ENCODE measurements at regions not wholly inside any gene's neighbourhood (a gene's known extent, or its start where the extent isn't known, plus 50 kb on each side); places are given as distances from the start of the nearest gene placed in this dataset.

DNA sequence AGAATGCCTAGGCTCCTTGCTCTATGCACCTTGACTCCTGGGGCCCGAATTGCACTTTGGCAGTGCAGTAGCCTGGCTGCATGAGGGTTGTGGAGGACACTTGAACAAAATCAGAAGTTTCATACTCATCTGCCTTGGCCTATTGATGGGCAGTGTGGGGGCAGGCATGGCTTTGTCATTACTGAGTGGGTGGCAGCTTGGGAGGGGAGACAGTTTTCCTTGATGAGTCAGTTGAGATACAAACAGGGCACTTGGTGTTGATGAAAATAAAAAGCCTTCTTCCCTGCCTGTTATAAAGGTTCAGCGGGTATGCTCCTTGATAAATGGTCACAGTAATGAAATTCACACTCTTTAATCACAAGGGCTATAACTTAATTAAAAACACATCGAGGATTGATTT lies 126.8 kb upstream of the MAMLD1 start:
- Histone ChIP-seq H3K9me2 (no peaks in the 10 kb centered on the region), H3K4me2 (no peak overlapping the region), H4K20me1 (ENCODE audit: insufficient read depth) (no peaks in the 10 kb centered on the region), H3K27me3 (ENCODE audit: insufficient read depth) (no peaks in the 10 kb centered on the region), H3K4me3 (ENCODE audit: low read depth in 2 of 2, low read length in 1 of 2) (no peak overlapping the region), H3K79me2 (ENCODE audit: insufficient read depth) (no peaks in the 10 kb centered on the region), H2AFZ (ENCODE audit: low read depth) (no peak overlapping the region), H3K9me3 (no peaks in the 10 kb centered on the region; the same call in 1 of the 2 replicates), H3F3A (replicated peaks; ENCODE audit: insufficient read depth) (peaks cover 4% of the 10 kb centered on the region), H3K36me3 (replicated peaks in 1 of 2; ENCODE audit: control insufficient read depth in 1 of 2, insufficient read depth in 2 of 2, low read length in 1 of 2) (no peaks in the 10 kb centered on the region), H3K27ac (ENCODE audit: low read depth in 2 of 2, low read length in 1 of 2) (no peak overlapping the region), H3K9ac (no peak overlapping the region), H3K4me1 (ENCODE audit: control insufficient read depth in 1 of 2, insufficient read depth in 2 of 2, low read depth in 1 of 2, low read length in 1 of 2) (no peaks in the 10 kb centered on the region; a peak in 1 of 4 replicates)
- POLR2A ChIA-PET: no interaction called here
- TF ChIP-seq EZH2phosphoT487 (IDR thresholded peaks at IDR 0.05; ENCODE audit: borderline replicate concordance, low read depth) (no peak), GATA2 (CRISPR knock-in tag; IDR thresholded peaks at IDR 0.05) (no peak), RAD21 (IDR thresholded peaks at IDR 0.05; ENCODE audit: low read length) (no peak), TEAD4 (IDR thresholded peaks at IDR 0.05; ENCODE audit: borderline replicate concordance, insufficient read depth) (no peak), REST (IDR thresholded peaks at IDR 0.05; ENCODE audit: low read depth, low read length) (no peak), NRF1 (IDR thresholded peaks at IDR 0.05; ENCODE audit: low read depth, low read length) (no peak), MXI1 (IDR thresholded peaks at IDR 0.05; ENCODE audit: low read depth, low read length) (no peak), TAF1 (IDR thresholded peaks at IDR 0.05; ENCODE audit: borderline replicate concordance, low read depth, low read length) (no peak), FOXM1 (IDR thresholded peaks at IDR 0.05; ENCODE audit: low read depth) (no peak), RCOR1 (IDR thresholded peaks at IDR 0.05; ENCODE audit: low read length) (no peak), POLR2AphosphoS5 (IDR thresholded peaks at IDR 0.05; ENCODE audit: low read depth, low read length) (no peak), SMC3 (IDR thresholded peaks at IDR 0.05; ENCODE audit: low read depth, low read length) (no peak), NFIC (IDR thresholded peaks at IDR 0.05; ENCODE audit: borderline replicate concordance) (no peak), ELF1 (IDR thresholded peaks at IDR 0.05) (no peak), PBX3 (IDR thresholded peaks at IDR 0.05) (no peak)
- TF ChIP-seq, protein P1, sequence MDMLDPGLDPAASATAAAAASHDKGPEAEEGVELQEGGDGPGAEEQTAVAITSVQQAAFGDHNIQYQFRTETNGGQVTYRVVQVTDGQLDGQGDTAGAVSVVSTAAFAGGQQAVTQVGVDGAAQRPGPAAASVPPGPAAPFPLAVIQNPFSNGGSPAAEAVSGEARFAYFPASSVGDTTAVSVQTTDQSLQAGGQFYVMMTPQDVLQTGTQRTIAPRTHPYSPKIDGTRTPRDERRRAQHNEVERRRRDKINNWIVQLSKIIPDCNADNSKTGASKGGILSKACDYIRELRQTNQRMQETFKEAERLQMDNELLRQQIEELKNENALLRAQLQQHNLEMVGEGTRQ (IDR thresholded peaks at IDR 0.05; ENCODE audit: borderline replicate concordance, low read depth, low read length): no peak
- CTCF ChIA-PET: no interaction called here
- DNase-seq: no peak
- WGBS (ENCODE audit: low lambda C conversion rate): 45% methylated on average over 3 of the region's 3 CpGs
